Chondrocyte (in vitro differentiated cells): ENCODE measurements at regions not wholly inside any gene's neighbourhood (a gene's known extent, or its start where the extent isn't known, plus 50 kb on each side); places are given as distances from the start of the nearest gene placed in this dataset.

Experiments used
- DNase-seq: peaks from one replicate; pipeline ENCODE4 v3.0.0; 2021; ENCODE audit warnings: mixed read lengths, low spot score
- H3K27ac Mint-ChIP-seq: one replicate; pipeline ENCODE4 v1.8.0; 2021; ENCODE audit warnings: mild to moderate bottlenecking, moderate library complexity, mixed read lengths; ENCODE audit not compliant: unreplicated experiment
- H3K27me3 Mint-ChIP-seq: 2 replicates; pipeline ENCODE4 v1.8.0; 2021; ENCODE audit warnings: low read depth, mixed read lengths
- H3K36me3 Mint-ChIP-seq: 2 replicates; pipeline ENCODE4 v1.8.0; 2021; ENCODE audit warnings: low read depth, mixed read lengths
- H3K4me1 Mint-ChIP-seq: 2 replicates; pipeline ENCODE4 v1.8.0; 2021; ENCODE audit warnings: low read depth, mild to moderate bottlenecking, mixed read lengths
- H3K4me3 Mint-ChIP-seq: one replicate; pipeline ENCODE4 v1.8.0; 2021; ENCODE audit warnings: mild to moderate bottlenecking, moderate library complexity, mixed read lengths; ENCODE audit not compliant: unreplicated experiment
- H3K9me3 Mint-ChIP-seq: 2 replicates; pipeline ENCODE4 v1.8.0; 2021; ENCODE audit warnings: low read depth, mixed read lengths
- CTCF ChIP-seq: fragments of 200-600 bp; sonication (generic); IDR thresholded peaks from 2 replicates; pipeline ENCODE4 v1.5.0; 2021; ENCODE audit warnings: antibody characterized with exemption, mild to moderate bottlenecking, moderate library complexity

GRCh38 chr2:19806591-19806990, 95.2 kb downstream of the TTC32 start:
- Mint-ChIP-seq H3K4me3 (no peak overlapping the region), H3K4me1 (peaks cover 76% of the 10 kb centered on the region), H3K27me3 (no peaks in the 10 kb centered on the region), H3K9me3 (peaks cover 6% of the 10 kb centered on the region), H3K27ac (peak overlapping the region; percentile 95), H3K36me3 (peaks cover 3% of the 10 kb centered on the region)
- DNase-seq, result no peak
- no peak for TF ChIP-seq CTCF

GRCh38 chr2:19806131-19806530, 95.7 kb downstream of the TTC32 start:
- Mint-ChIP-seq H3K4me3 (no peak overlapping the region), H3K9me3 (peaks cover 6% of the 10 kb centered on the region), H3K27me3 (no peaks in the 10 kb centered on the region), H3K4me1 (peaks cover 76% of the 10 kb centered on the region), H3K27ac (peak overlapping the region; percentile 95), H3K36me3 (peaks cover 2% of the 10 kb centered on the region)
- DNase-seq, result no peak
- no peak for TF ChIP-seq CTCF

GRCh38 chr2:19805266-19805665, 96.5 kb downstream of the TTC32 start:
- Mint-ChIP-seq H3K9me3 (peaks cover 6% of the 10 kb centered on the region), H3K4me3 (no peak overlapping the region), H3K36me3 (no peaks in the 10 kb centered on the region), H3K4me1 (peaks cover 81% of the 10 kb centered on the region), H3K27ac (peak overlapping the region; percentile 69), H3K27me3 (no peaks in the 10 kb centered on the region)
- no peak for DNase-seq
- TF ChIP-seq CTCF, result no peak

GRCh38 chr2:19804639-19805260, 97.0 kb downstream of the TTC32 start:
- Mint-ChIP-seq H3K36me3 (no peaks in the 10 kb centered on the region), H3K27ac (no peak overlapping the region), H3K9me3 (peaks cover 6% of the 10 kb centered on the region), H3K4me3 (no peak overlapping the region), H3K27me3 (no peaks in the 10 kb centered on the region), H3K4me1 (peaks cover 80% of the 10 kb centered on the region)
- DNase-seq, result no peak
- TF ChIP-seq CTCF, result no peak

- TF ChIP-seq CTCF, result no peak
- no peak for DNase-seq
- no peaks in the 10 kb centered on the region for H3K27me3 Mint-ChIP-seq
- no peak overlapping the region for H3K4me3 Mint-ChIP-seq
- H3K4me1 Mint-ChIP-seq, result peaks cover 71% of the 10 kb centered on the region
- H3K9me3 Mint-ChIP-seq, result peaks cover 6% of the 10 kb centered on the region
- H3K36me3 Mint-ChIP-seq, result no peaks in the 10 kb centered on the region
- peak overlapping the region; percentile 89 for H3K27ac Mint-ChIP-seq
These were observed 99.5 kb downstream of the TTC32 start for GRCh38 chr2:19802086-19802841.
